RCC 7860 (cell line): ENCODE measurements at regions not wholly inside any gene's neighbourhood (a gene's known extent, or its start where the extent isn't known, plus 50 kb on each side); places are given as distances from the start of the nearest gene placed in this dataset.
"Not testable (repeated sequence)": the region's sequence is repeated elsewhere in the genome, so short reads cannot be mapped to it uniquely, and the experiment has no call there.

ENCODE experiments used
- DNase-seq: peaks from one replicate; pipeline ENCODE4 v3.0.0-alpha.2; 2015; ENCODE audit warnings: low spot score
- FAIRE-seq: peaks from 2 replicates; lab custom pipeline; 2012; peaks lifted over from hg19 to GRCh38; lab: Jason Lieb, UNC

- DNase-seq = no peak
- no peak for FAIRE-seq
Measured at GRCh38 chr14:106549064-106549463, 1022.7 kb downstream of the TMEM121 start.

DNA sequence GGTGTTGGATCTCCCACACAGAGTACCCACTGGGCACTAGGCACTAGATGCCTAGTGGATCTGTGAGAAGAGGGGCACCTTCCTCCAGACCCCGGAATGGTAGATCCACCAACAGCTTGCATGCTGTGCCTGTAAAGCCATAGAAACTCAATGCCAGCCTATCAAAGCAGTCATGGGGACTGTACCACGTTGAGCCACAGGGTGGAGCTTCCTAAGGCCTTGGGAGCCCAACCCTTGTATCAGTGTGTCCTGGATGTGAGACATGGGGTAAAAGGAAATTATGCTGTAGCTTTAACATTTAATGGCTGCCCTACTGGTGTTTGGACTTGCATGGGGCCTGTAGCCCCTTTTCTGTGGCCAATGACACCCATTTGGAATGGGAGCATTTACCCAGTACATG lies 1024.9 kb downstream of the TMEM121 start:
- no peak for DNase-seq
- FAIRE-seq = no peak

GRCh38 chr14:106556211-106556610 lies 1029.8 kb downstream of the TMEM121 start:
- DNase-seq, FAIRE-seq: not testable (repeated sequence)

DNA sequence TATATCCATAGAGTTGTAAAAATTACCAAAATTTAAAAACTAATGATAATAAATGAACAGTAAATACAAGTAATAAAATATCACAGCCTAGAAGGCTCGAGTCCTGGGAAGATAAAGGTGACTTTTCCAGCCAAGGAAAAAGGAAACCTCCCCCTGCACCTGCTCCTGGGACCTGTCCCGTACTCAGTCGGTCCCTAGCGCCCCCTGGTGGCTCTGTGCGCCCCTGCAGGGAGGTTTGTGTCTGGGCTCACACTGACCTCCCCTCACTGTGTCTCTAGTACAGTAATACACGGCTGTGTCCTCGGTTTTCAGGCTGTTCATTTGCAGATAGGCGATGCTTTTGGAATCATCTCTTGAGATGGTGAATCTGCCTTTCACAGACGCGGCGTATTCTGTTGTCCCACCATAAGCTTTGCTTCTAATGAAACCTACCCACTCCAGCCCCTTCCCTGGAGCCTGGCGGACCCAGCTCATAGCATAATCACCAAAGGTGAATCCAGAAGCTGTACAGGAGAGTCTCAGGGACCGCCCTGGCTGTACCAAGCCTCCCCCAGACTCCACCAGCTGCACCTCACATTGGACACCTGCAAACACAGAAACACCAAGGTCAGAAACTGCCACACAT lies 1030.4 kb downstream of the TMEM121 start:
- FAIRE-seq (no peak), DNase-seq (no peak)

GRCh38 chr14:106562451-106562850 lies 1036.1 kb downstream of the TMEM121 start:
- DNase-seq (no peak), FAIRE-seq (no peak)

GRCh38 chr14:106564058-106564643 lies 1037.8 kb downstream of the TMEM121 start:
- DNase-seq = no peak
- no peak for FAIRE-seq

DNA sequence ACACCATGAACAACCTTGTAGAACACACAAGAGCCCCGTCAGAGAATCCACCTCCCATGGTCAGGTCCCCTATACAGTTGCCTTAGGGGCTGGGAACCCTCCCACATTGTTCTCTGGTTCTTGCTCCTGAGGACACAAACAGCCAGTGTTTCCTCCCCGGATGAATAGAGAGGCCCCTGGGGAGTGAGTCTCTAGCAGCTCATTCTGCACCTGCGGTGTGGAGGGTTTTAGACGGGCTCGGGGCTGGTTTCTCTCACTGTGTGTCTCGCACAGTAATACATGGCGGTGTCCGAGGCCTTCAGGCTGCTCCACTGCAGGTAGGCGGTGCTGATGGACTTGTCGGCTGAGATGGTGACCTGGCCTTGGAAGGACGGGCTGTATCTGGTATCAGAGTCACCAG lies 1052.1 kb downstream of the TMEM121 start:
- no peak for DNase-seq
- no peak for FAIRE-seq

DNA sequence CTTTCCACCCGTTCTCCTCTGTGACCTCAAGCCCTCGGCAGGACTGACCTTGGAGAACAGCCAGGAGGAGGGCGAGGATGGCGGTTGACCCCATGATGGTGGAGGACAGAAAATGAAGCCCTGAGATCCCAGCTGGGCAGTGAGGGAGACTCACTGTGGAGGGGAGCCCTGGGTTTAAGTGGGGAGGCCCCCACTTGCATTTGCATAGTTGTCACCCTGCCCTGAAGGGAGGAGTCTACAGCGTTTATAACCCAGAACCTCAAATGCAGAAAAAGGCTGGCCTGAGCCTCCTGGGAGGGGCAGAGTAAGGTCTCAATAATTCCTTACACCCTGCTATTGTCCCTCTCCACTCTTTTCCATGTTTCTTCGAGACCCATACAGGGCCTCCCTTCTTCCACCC lies 1052.7 kb downstream of the TMEM121 start:
- FAIRE-seq = no peak
- no peak for DNase-seq

GRCh38 chr14:106585692-106586091 lies 1059.3 kb downstream of the TMEM121 start:
- FAIRE-seq (no peak), DNase-seq (no peak)

DNA sequence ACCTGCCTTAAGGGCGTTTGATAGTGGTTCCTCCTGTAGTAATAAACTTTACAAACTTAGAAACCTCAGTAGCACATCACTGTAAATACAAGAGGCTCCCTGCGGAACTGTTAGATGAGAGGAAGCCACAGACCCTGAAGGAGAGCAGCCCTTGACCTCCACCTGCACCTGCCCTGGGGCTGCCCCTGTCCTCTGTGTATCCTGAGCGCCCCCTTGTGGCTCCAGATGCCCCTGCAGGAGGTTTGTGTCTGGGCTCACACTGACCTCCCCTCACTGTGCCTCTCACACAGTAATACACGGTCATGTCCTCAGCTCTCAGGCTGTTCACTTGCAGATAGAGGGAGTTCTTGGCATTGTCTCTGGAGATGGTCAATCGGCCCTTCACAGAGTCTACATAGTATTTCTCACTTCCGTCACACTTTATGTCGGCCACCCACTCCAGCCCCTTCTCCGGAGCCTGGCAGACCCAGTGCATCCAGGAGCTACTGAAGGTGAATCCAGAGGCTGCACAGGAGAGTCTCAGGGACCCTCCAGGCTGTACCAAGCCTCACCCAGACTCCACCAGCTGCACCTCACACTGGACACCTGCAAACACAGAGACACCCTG lies 1059.8 kb downstream of the TMEM121 start:
- FAIRE-seq (no peak), DNase-seq (no peak)

- not testable (repeated sequence) for DNase-seq, FAIRE-seq
Measured at GRCh38 chr14:106591539-106591938, 1065.2 kb downstream of the TMEM121 start.

DNA sequence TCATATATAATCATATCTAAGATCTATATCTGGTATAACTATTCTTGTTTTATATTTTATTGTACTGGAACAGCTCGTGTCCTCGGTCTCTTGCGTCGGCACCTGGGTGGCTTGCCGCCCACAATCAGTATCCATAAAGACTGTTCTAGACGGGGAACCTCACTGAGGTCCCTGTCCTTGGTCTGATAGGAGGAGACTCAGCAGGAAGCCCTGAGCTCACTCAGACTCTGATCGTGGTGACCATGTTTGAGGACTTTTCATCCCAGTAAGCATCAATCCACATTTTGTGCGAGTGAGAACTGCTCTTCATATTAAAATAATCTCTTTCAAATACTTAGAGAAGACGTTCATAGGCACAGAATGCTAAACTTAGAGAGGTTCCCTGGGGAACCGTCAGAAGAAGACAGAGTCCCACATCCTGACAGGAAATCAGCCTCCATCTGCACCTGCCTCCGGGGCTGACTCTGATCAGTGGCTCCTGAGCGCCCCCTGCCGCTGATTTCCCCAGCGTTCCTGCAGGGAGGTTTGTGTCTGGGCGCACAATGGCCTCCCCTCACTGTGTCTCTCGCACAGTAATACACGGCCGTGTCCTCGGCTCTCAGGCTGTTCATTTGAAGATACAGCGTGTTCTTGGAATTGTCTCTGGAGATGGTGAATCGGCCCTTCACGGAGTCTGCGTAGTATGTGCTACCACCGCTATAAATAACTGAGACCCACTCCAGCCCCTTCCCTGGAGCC lies 1065.9 kb downstream of the TMEM121 start:
- FAIRE-seq, DNase-seq: not testable (repeated sequence)

DNA sequence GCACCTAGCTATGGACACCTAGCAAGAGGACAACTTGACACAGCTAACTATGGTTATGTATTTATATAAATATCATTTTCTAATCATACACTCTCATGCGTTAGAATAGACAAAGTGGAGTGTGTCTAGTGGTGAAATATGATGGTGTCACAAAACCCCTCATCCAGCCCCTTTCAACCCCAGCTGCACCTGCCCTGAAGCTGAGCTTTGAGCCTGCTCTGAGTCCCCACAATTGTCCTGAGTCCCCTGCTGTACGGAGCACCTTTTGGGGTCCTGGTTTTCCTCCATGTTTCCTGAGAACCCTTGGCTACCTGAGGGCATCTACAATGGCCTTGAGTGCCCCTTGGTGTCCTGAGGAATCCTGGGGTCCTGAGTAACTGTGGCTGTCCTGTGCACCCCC lies 1072.8 kb downstream of the TMEM121 start:
- FAIRE-seq (no peak), DNase-seq (no peak)

- DNase-seq (no peak), FAIRE-seq (no peak)
Measured at GRCh38 chr14:106605548-106606448, 1079.4 kb downstream of the TMEM121 start.

DNA sequence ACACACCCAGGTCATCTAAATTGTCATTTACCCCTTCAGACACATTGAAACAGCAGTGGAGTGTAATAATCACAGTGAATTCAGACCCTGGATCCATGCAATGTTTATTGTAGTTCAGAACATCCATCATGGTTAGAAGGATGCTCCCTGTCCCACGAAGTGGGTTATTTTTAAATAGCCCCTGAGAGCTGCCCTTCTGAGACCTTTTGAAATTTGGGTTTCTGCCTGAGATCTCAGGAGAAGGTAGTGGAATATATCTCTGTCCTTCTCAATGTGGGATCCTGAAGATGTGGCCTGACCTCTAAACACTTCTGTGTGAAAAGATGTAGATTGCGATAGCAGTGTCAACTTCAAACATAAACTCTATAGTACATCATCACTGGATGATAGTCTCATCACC lies 1080.6 kb downstream of the TMEM121 start:
- FAIRE-seq (no peak), DNase-seq (no peak)

- FAIRE-seq (no peak), DNase-seq (no peak)
Measured at GRCh38 chr14:106610691-106611090, 1084.3 kb downstream of the TMEM121 start.

DNA sequence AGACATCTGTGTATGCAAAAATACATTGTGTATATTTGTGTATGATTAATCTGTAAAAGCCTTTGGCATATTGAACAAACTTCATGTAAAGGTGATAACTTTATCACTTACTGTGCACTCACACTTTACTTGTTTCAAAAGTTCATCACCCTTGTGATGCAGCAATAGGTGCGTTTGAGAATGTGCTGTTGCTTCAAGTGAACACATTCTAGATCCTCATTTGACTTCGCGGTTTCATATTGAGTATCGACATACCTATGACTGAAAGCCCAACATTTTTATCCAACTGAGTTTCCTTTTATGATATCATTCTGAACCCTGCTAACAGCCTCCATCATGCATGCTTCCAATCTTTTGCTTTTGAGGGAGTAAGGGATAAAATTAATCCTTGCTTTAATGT lies 1086.9 kb downstream of the TMEM121 start:
- DNase-seq = no peak
- FAIRE-seq = no peak

DNA sequence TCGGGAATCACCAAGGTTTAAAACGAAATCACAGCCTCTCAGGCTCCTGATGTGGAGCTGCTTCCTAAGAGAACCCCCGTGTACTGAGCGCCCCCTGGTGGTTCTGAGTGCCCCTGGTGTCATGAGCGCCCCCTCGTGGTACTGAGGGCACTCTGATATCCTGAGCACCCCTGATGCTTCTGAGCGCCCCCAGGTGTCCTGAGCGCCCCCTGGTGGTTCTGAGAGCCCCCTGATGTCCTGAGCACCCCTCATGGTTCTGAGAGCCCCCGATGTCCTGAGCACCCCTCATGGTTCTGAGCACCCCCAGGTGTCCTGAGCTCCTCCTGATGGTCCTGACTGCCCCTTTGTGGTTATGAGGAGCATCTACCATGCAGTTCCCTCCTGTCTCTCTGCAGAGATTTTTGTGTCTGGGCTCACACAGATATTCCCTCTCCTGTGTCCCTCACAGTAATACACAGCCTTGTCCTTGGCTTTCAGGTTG lies 1092.1 kb downstream of the TMEM121 start:
- not testable (repeated sequence) for DNase-seq, FAIRE-seq

GRCh38 chr14:106619606-106620005 lies 1093.2 kb downstream of the TMEM121 start:
- DNase-seq (no peak), FAIRE-seq (no peak)

GRCh38 chr14:106620368-106620767 lies 1094.0 kb downstream of the TMEM121 start:
- no peak for FAIRE-seq
- no peak for DNase-seq
